HG02981 (cell line): ENCODE measurements at regions not wholly inside any gene's neighbourhood (a gene's known extent, or its start where the extent isn't known, plus 50 kb on each side); places are given as distances from the start of the nearest gene placed in this dataset.

Experiments used
- ATAC-seq: cut with Tn5 transposase; IDR thresholded peaks from one replicate; pipeline ENCODE4 v1.9.1; 2021; ENCODE audit warnings: mild to moderate bottlenecking, moderate library complexity; ENCODE audit not compliant: unreplicated experiment

GRCh38 chr9:89874351-89875321 is 269.8 kb downstream of the GADD45G start:
- no peak for ATAC-seq

GRCh38 chr9:89877051-89878002 is 272.5 kb downstream of the GADD45G start:
- ATAC-seq = no peak

GRCh38 chr9:89878003-89878411 is 273.2 kb downstream of the GADD45G start:
- ATAC-seq = no peak

GRCh38 chr9:89878687-89879086 is 273.9 kb downstream of the GADD45G start:
- ATAC-seq = no peak

GRCh38 chr9:89879276-89879675 is 274.5 kb downstream of the GADD45G start:
- no peak for ATAC-seq

- no peak for ATAC-seq
Observed at GRCh38 chr9:89879701-89880100, 274.9 kb downstream of the GADD45G start.

GRCh38 chr9:89880161-89880560 is 275.3 kb downstream of the GADD45G start:
- no peak for ATAC-seq

- no peak for ATAC-seq
Observed at GRCh38 chr9:89880721-89881120, 275.9 kb downstream of the GADD45G start.

GRCh38 chr9:89881431-89881830 is 276.6 kb downstream of the GADD45G start:
- ATAC-seq = no peak

GRCh38 chr9:89882930-89883361 is 278.1 kb downstream of the GADD45G start:
- no peak for ATAC-seq

- ATAC-seq = no peak
Observed at GRCh38 chr9:89883401-89884341, 278.9 kb downstream of the GADD45G start.

GRCh38 chr9:89884356-89885083 is 279.7 kb downstream of the GADD45G start:
- no peak for ATAC-seq

- no peak for ATAC-seq
Observed at GRCh38 chr9:89885156-89885555, 280.3 kb downstream of the GADD45G start.

GRCh38 chr9:89886281-89886700 is 281.5 kb downstream of the GADD45G start:
- ATAC-seq = no peak

GRCh38 chr9:89887286-89887685 is 282.5 kb downstream of the GADD45G start:
- no peak for ATAC-seq

- no peak for ATAC-seq
Observed at GRCh38 chr9:89888233-89888632, 283.4 kb downstream of the GADD45G start.

- ATAC-seq = no peak
Observed at GRCh38 chr9:89888677-89889076, 283.9 kb downstream of the GADD45G start.

- no peak for ATAC-seq
Observed at GRCh38 chr9:89889865-89890264, 285.1 kb downstream of the GADD45G start.

- ATAC-seq = no peak
Observed at GRCh38 chr9:89890326-89890980, 285.6 kb downstream of the GADD45G start.
